ENCODE measurements at regions not wholly inside any gene's neighbourhood (a gene's known extent, or its start where the extent isn't known, plus 50 kb on each side); places are given as distances from the start of the nearest gene placed in this dataset.

- H3K4me1 ChIP-seq (replicated peaks in 1 of 2), result no peaks in the 10 kb centered on the region
- WGBS, 10 experiments, result 10 to 86% (median 32%) methylated on average over 1 to 5 of the region's 5 CpGs; no CpG with 5 or more reads in 2 of the 10 experiments
- in situ Hi-C loops (cut with MboI; ENCODE audit: low pct_unique_long_range_greater_than_20kb in 2 of 9, low sequenced_read_pairs in 9 of 9, unreplicated experiment in 9 of 9), result no loop called here
- ATAC-seq (replicated peaks in 6 of 8), result peak in 3 of 8 experiments; percentile 38 to 57 (median 50)
- no peak overlapping the region for H3K27ac ChIP-seq
- no peak overlapping the region for H3K4me3 ChIP-seq
These were observed 113.7 kb upstream of the DHX40 start for GRCh38 chr17:59451706-59452105.

GRCh38 chr17:59454633-59455105 is 110.7 kb upstream of the DHX40 start:
- in situ Hi-C loops (cut with MboI; ENCODE audit: low pct_unique_long_range_greater_than_20kb in 2 of 9, low sequenced_read_pairs in 9 of 9, unreplicated experiment in 9 of 9), result no loop called here
- WGBS, 10 experiments, result 40 to 100% (median 90%) methylated on average over 1 to 2 of the region's 3 CpGs; no CpG with 5 or more reads in 6 of the 10 experiments
- ATAC-seq (replicated peaks in 6 of 8), result peak in 1 of 8 experiments; percentile 12
- Histone ChIP-seq H3K27ac (no peak overlapping the region), H3K4me1 (replicated peaks in 1 of 2) (no peaks in the 10 kb centered on the region), H3K4me3 (no peak overlapping the region)

GRCh38 chr17:59456428-59456827 is 109.0 kb upstream of the DHX40 start:
- no peak for ATAC-seq (replicated peaks in 6 of 8)
- H3K4me3 ChIP-seq, result no peak overlapping the region
- no peaks in the 10 kb centered on the region for H3K4me1 ChIP-seq (replicated peaks in 1 of 2)
- H3K27ac ChIP-seq, result no peak overlapping the region
- in situ Hi-C loops (cut with MboI; ENCODE audit: low pct_unique_long_range_greater_than_20kb in 2 of 9, low sequenced_read_pairs in 9 of 9, unreplicated experiment in 9 of 9), result no loop called here
- 50 to 100% (median 90%) methylated on average over 1 to 6 of the region's 7 CpGs for WGBS, 10 experiments

GRCh38 chr17:59456923-59457615 is 108.3 kb upstream of the DHX40 start:
- no peak overlapping the region for H3K4me3 ChIP-seq
- no peaks in the 10 kb centered on the region for H3K4me1 ChIP-seq (replicated peaks in 1 of 2)
- WGBS, 10 experiments, result 34 to 100% (median 93%) methylated on average over 2 to 4 of the region's 5 CpGs; no CpG with 5 or more reads in 1 of the 10 experiments
- no peak for ATAC-seq (replicated peaks in 6 of 8)
- in situ Hi-C loops (cut with MboI; ENCODE audit: low pct_unique_long_range_greater_than_20kb in 2 of 9, low sequenced_read_pairs in 9 of 9, unreplicated experiment in 9 of 9), result no loop called here
- H3K27ac ChIP-seq, result no peak overlapping the region

- Histone ChIP-seq H3K4me3 (no peak overlapping the region), H3K4me1 (replicated peaks in 1 of 2) (peaks cover 6 to 7% of the 10 kb centered on the region in 2 donors), H3K27ac (no peak overlapping the region)
- in situ Hi-C loops (cut with MboI; ENCODE audit: low pct_unique_long_range_greater_than_20kb in 2 of 9, low sequenced_read_pairs in 9 of 9, unreplicated experiment in 9 of 9), result no loop called here
- ATAC-seq (replicated peaks in 6 of 8), result no peak
- WGBS, 10 experiments, result 30 to 100% (median 78%) methylated on average over 1 to 4 of the region's 4 CpGs; no CpG with 5 or more reads in 1 of the 10 experiments
These were observed 103.0 kb upstream of the DHX40 start for GRCh38 chr17:59462385-59462784.

- H3K4me1 ChIP-seq (replicated peaks in 1 of 2), result peaks cover 7 to 10% of the 10 kb centered on the region in 2 donors
- H3K4me3 ChIP-seq, result no peak overlapping the region
- 52 to 100% (median 86%) methylated on average over 1 to 5 of the region's 5 CpGs; no CpG with 5 or more reads in 2 of the 10 experiments for WGBS, 10 experiments
- in situ Hi-C loops (cut with MboI; ENCODE audit: low pct_unique_long_range_greater_than_20kb in 2 of 9, low sequenced_read_pairs in 9 of 9, unreplicated experiment in 9 of 9), result no loop called here
- ATAC-seq (replicated peaks in 6 of 8), result no peak
- H3K27ac ChIP-seq, result no peak overlapping the region
These were observed 101.2 kb upstream of the DHX40 start for GRCh38 chr17:59464246-59464645.

- peaks cover 10 to 11% of the 10 kb centered on the region in 2 donors for H3K4me1 ChIP-seq (replicated peaks in 1 of 2)
- no peak overlapping the region for H3K27ac ChIP-seq
- WGBS, 10 experiments, result 0 to 95% (median 80%) methylated on average over 1 to 4 of the region's 6 CpGs; no CpG with 5 or more reads in 1 of the 10 experiments
- in situ Hi-C loops (cut with MboI; ENCODE audit: low pct_unique_long_range_greater_than_20kb in 2 of 9, low sequenced_read_pairs in 9 of 9, unreplicated experiment in 9 of 9), result no loop called here
- ATAC-seq (replicated peaks in 6 of 8), result no peak
- H3K4me3 ChIP-seq, result no peak overlapping the region
These were observed 99.5 kb upstream of the DHX40 start for GRCh38 chr17:59465949-59466307.

- H3K27ac ChIP-seq, result no peak overlapping the region
- in situ Hi-C loops (cut with MboI; ENCODE audit: low pct_unique_long_range_greater_than_20kb in 2 of 9, low sequenced_read_pairs in 9 of 9, unreplicated experiment in 9 of 9), result no loop called here
- H3K4me3 ChIP-seq, result no peak overlapping the region
- peak in 5 of 8 experiments; percentile 55 to 82 (median 64) for ATAC-seq (replicated peaks in 6 of 8)
- WGBS, 10 experiments, result 28 to 100% (median 75%) methylated on average over 2 to 3 of the region's 5 CpGs; no CpG with 5 or more reads in 3 of the 10 experiments
- peaks cover 10 to 11% of the 10 kb centered on the region in 2 donors for H3K4me1 ChIP-seq (replicated peaks in 1 of 2)
These were observed 98.2 kb upstream of the DHX40 start for GRCh38 chr17:59466946-59467801.

- ATAC-seq (replicated peaks in 6 of 8), result peak in 1 of 8 experiments; percentile 36
- no peak overlapping the region for H3K4me3 ChIP-seq
- 17 to 100% (median 79%) methylated on average over 1 to 5 of the region's 8 CpGs; no CpG with 5 or more reads in 5 of the 10 experiments for WGBS, 10 experiments
- H3K27ac ChIP-seq, result no peak overlapping the region
- in situ Hi-C loops (cut with MboI; ENCODE audit: low pct_unique_long_range_greater_than_20kb in 2 of 9, low sequenced_read_pairs in 9 of 9, unreplicated experiment in 9 of 9), result no loop called here
- peaks cover 10 to 11% of the 10 kb centered on the region in 2 donors for H3K4me1 ChIP-seq (replicated peaks in 1 of 2)
These were observed 95.5 kb upstream of the DHX40 start for GRCh38 chr17:59469786-59470485.

GRCh38 chr17:59470624-59471297 is 94.6 kb upstream of the DHX40 start:
- no peak for ATAC-seq (replicated peaks in 6 of 8)
- Histone ChIP-seq H3K4me1 (replicated peaks in 1 of 2) (peaks cover 10 to 11% of the 10 kb centered on the region in 2 donors), H3K27ac (no peak overlapping the region), H3K4me3 (no peak overlapping the region)
- in situ Hi-C loops (cut with MboI; ENCODE audit: low pct_unique_long_range_greater_than_20kb in 2 of 9, low sequenced_read_pairs in 9 of 9, unreplicated experiment in 9 of 9), result no loop called here
- WGBS, 10 experiments, result 60 to 90% (median 78%) methylated on average over 1 to 6 of the region's 6 CpGs; no CpG with 5 or more reads in 4 of the 10 experiments

GRCh38 chr17:59476413-59476812 is 89.0 kb upstream of the DHX40 start:
- in situ Hi-C loops (cut with MboI; ENCODE audit: low pct_unique_long_range_greater_than_20kb in 2 of 9, low sequenced_read_pairs in 9 of 9, unreplicated experiment in 9 of 9), result no loop called here

GRCh38 chr17:59479141-59479540 is 86.3 kb upstream of the DHX40 start:
- 33 to 100% (median 86%) methylated on average over 1 to 2 of the region's 2 CpGs; no CpG with 5 or more reads in 1 of the 10 experiments for WGBS, 10 experiments
- H3K27ac ChIP-seq, result no peak overlapping the region
- no peaks in the 10 kb centered on the region for H3K4me1 ChIP-seq (replicated peaks in 1 of 2)
- in situ Hi-C loops (cut with MboI; ENCODE audit: low pct_unique_long_range_greater_than_20kb in 2 of 9, low sequenced_read_pairs in 9 of 9, unreplicated experiment in 9 of 9), result no loop called here
- peak in 1 of 8 experiments; percentile 78 for ATAC-seq (replicated peaks in 6 of 8)
- no peak overlapping the region for H3K4me3 ChIP-seq

More at GRCh38 chr17:59476413-59476812, 89.0 kb upstream of the DHX40 start:
- no peak for ATAC-seq (replicated peaks in 6 of 8)
- Histone ChIP-seq H3K27ac (no peak overlapping the region), H3K4me3 (no peak overlapping the region), H3K4me1 (replicated peaks in 1 of 2) (no peaks in the 10 kb centered on the region)
- 20 to 100% (median 70%) methylated on average over 1 to 4 of the region's 5 CpGs; no CpG with 5 or more reads in 3 of the 10 experiments for WGBS, 10 experiments

Data from motor neuron (in vitro differentiated cells).